GM12873 (cell line): ENCODE measurements at regions not wholly inside any gene's neighbourhood (a gene's known extent, or its start where the extent isn't known, plus 50 kb on each side); places are given as distances from the start of the nearest gene placed in this dataset.

Experiments
- TF ChIP-seq, protein P1 (sequence below): IDR thresholded peaks from 2 replicates; pipeline ENCODE4 v1.5.1; 2012; ENCODE audit warnings: low read depth, mild to moderate bottlenecking, moderate library complexity, low read length, control low read depth; ENCODE audit not compliant: insufficient read depth; ENCODE audit errors: missing control alignments

DNA sequence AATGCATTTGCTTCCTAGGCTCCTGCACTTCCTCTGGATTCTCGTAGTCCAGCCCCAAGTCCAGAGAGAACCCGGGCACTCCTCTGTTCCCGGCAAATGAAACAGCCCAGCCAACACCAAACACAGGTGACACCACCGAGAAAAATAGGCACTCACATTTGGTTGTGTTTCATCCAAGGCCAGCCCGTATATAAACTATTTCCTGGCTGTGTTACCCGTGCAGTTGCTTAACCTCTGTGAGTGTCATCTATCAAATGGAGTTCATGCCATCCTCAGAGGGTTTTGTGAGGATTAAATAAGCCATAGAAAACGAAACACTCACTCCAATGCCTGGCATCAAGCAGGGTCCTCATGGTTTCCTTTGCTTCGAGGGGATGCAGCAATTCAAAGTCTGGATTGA, 115.2 kb downstream of the BOD1 start:
- TF ChIP-seq, protein P1, sequence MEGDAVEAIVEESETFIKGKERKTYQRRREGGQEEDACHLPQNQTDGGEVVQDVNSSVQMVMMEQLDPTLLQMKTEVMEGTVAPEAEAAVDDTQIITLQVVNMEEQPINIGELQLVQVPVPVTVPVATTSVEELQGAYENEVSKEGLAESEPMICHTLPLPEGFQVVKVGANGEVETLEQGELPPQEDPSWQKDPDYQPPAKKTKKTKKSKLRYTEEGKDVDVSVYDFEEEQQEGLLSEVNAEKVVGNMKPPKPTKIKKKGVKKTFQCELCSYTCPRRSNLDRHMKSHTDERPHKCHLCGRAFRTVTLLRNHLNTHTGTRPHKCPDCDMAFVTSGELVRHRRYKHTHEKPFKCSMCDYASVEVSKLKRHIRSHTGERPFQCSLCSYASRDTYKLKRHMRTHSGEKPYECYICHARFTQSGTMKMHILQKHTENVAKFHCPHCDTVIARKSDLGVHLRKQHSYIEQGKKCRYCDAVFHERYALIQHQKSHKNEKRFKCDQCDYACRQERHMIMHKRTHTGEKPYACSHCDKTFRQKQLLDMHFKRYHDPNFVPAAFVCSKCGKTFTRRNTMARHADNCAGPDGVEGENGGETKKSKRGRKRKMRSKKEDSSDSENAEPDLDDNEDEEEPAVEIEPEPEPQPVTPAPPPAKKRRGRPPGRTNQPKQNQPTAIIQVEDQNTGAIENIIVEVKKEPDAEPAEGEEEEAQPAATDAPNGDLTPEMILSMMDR = no peak

DNA sequence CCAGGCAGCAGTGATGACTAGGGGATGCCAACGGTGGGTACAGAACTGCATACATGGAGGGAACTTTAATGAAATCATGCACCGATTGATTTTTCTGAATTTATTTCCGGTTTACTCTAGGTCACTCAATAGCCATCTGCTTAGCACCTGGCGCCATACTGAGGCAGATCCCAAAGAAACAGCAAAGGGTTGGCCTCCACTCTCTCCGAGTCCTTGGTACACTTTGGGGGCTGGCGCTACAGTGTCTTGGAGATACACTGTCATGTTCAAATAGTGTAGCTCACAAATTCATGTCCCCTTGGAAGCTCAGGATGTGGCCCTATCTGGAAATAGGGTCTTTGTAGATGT, 116.3 kb downstream of the BOD1 start:
- TF ChIP-seq, protein P1 = no peak

DNA sequence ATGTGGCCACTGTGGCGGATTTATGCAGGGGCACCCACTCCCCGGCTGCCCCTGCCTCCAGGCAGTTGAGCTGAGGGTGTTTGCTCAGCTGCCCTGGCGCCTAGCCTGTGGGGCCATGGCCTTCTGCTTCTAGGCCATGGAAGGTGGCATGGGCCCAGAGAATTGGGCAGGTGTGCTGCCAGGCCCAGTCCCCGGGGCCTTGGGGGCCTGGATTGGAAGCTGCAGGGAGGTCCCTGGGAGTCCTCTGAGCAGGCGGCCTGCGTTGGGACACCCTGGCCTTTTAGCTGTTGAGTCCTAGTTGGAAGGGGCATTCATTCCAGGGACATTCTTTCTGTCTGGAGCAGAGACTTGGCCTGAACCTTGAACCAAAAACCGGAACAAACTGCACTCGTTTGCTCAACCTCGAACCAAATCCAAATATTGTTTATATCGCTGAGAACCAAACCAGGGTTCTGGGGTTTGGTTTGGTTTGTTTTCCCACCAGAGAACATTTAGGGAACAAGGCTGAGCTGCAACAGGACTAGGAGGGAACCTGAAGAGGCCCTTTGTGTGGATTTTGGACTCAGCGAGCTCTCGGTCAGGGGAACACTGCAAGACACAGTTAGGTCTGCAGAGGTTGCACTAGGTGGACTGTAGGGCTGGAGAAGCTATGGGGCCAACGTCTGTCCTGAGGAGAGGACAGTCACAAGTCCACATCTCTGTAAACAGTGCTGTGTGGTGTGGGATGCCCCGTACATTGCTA, 116.8 kb downstream of the BOD1 start:
- TF ChIP-seq, protein P1 = no peak

DNA sequence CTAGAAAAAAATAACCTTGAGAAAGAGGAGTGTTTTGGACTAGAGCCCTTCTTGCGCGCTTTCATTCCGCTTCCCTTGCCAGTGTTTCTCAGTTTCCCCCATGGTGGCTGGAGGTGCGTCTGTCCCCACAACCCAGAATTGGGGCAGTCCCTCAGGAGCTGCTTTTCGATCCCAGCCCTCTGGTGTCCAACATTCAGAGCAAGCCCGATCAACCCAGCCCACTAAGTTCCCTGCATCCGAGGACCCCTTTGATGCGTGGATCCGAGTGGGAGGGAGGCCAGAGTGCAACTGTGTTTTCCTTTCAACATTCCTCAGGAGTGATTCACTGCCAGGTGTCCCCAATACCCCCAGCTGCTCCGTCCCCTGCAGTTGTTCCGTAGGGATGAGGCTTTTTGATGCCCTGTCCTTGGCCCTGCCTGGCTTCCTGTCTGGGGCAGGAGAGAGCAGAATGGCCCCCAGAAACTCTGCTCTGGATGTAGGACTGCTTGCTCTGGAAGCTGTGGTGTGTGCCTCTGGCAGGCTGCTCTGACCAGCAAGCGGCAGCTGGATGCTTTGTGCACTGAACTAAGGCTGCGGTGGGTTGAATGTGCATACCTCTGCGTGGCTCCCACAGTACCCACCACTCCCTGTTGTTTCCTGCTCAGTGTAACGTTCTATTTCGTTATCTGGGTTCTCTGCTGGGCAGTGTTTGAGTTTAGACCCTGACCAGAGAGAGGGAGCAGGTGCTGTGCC, 117.5 kb downstream of the BOD1 start:
- TF ChIP-seq, protein P1 = no peak

GRCh38 chr5:173498286-173498685, 118.2 kb downstream of the BOD1 start:
- TF ChIP-seq, protein P1 = no peak

- TF ChIP-seq, protein P1 = no peak
Observed at GRCh38 chr5:173497685-173498084, 118.8 kb downstream of the BOD1 start.

GRCh38 chr5:173496883-173497255, 119.6 kb downstream of the BOD1 start:
- TF ChIP-seq, protein P1 = no peak
